ENCODE measurements at regions not wholly inside any gene's neighbourhood (a gene's known extent, or its start where the extent isn't known, plus 50 kb on each side); places are given as distances from the start of the nearest gene placed in this dataset.

DNA sequence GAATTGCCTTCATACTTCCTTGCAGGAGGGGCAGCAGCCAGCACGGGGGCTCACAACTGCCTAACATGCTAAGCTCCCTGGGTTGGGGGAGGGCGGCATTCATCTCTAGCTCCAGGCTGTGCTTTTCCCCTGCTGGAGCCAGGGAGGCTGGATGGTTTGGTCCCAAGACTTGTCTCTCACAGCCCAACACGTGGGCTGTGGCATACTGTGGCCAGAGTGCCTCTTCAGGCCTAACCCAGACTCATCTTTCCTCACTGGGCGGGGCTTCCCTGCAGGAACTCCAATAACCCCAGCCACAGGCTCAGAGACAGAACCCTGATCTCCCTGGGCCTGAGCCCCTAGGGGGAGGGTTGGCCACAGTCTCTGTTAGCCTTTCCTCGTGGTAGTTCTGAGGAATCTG is 121.9 kb upstream of the PLET1 start:
- Histone ChIP-seq H3K4me2 (ENCODE audit: low read depth, low read length) (no peak overlapping the region), H3K56ac (ENCODE audit: extremely low read depth, insufficient read depth, low read length) (no peak overlapping the region), H3K4me1 (ENCODE audit: control insufficient read depth, insufficient read depth, low read length) (no peaks in the 10 kb centered on the region), H2BK20ac (ENCODE audit: low read depth, low read length) (no peak overlapping the region), H3K9me1 (ENCODE audit: insufficient read depth, low read length) (no peaks in the 10 kb centered on the region), H3K23ac (ENCODE audit: low read depth, low read length) (no peak overlapping the region), H3K36me3 (ENCODE audit: control insufficient read depth, insufficient read depth, low read length) (no peaks in the 10 kb centered on the region), H3K14ac (replicated peaks; ENCODE audit: low read depth, low read length) (no peak overlapping the region), H3K9me3 (ENCODE audit: control insufficient read depth, insufficient read depth, low read length) (no peaks in the 10 kb centered on the region), H4K5ac (ENCODE audit: low read depth, low read length) (no peak overlapping the region), H4K20me1 (ENCODE audit: insufficient read depth, low read length) (no peaks in the 10 kb centered on the region), H2BK120ac (ENCODE audit: low read depth, low read length) (no peak overlapping the region), H2BK5ac (ENCODE audit: low read depth, low read length, poor library complexity, severe bottlenecking) (no peak overlapping the region), H3K9ac (ENCODE audit: low read depth, low read length) (no peak overlapping the region), H4K91ac (ENCODE audit: insufficient read depth, low read depth, low read length) (no peak overlapping the region), H4K8ac (ENCODE audit: low read depth in 2 of 2, low read length in 2 of 2) (no peak overlapping the region), H2AFZ (replicated peaks; ENCODE audit: low read length, poor library complexity) (no peak overlapping the region), H2BK15ac (ENCODE audit: low read depth, low read length) (no peak overlapping the region), H2AK5ac (ENCODE audit: low read depth, low read length) (no peak overlapping the region), H3K27ac (ENCODE audit: insufficient read depth, low read length) (no peak overlapping the region), H3K18ac (ENCODE audit: low read depth, low read length) (no peak overlapping the region), H3K27me3 (ENCODE audit: control insufficient read depth, insufficient read depth, low read length) (no peaks in the 10 kb centered on the region; the same call in 1 of the 2 replicates), H3K79me1 (ENCODE audit: low read depth in 1 of 2, low read length in 2 of 2) (no peaks in the 10 kb centered on the region), H3K4me3 (ENCODE audit: insufficient read depth, low read depth, low read length) (no peak overlapping the region), H2AK9ac (replicated peaks; ENCODE audit: low read depth, low read length, poor library complexity) (no peak overlapping the region), H3K4ac (ENCODE audit: low read depth, low read length) (no peak overlapping the region)
- POLR2A ChIA-PET (ENCODE audit: unreplicated experiment) = no interaction called here
- WGBS, 2 experiments (ENCODE audit: extremely low coverage in 2 of 2, insufficient read length in 1 of 2) = 100% methylated on average over 1 of the region's 5 CpGs; no CpG with 5 or more reads in 1 of the 2 experiments
- BruUV-seq (replicated peaks) = no TSS peak
- in situ Hi-C loops (cut with MboI; ENCODE audit: low sequenced_read_pairs) = no loop called here
- dilution Hi-C loops (cut with HindIII; ENCODE audit: low sequenced_read_pairs, unreplicated experiment) = no loop called here
- DNase-seq = no peak
- intact Hi-C loops (cut with micrococcal nuclease) = no loop called here
- no peak for ATAC-seq (ENCODE audit: low read depth)
- CTCF ChIA-PET = no interaction called here
- no peak for TF ChIP-seq NFE2L2 (IDR thresholded peaks at IDR 0.05; ENCODE audit: low read depth, low read length)
- TF ChIP-seq, protein P1, sequence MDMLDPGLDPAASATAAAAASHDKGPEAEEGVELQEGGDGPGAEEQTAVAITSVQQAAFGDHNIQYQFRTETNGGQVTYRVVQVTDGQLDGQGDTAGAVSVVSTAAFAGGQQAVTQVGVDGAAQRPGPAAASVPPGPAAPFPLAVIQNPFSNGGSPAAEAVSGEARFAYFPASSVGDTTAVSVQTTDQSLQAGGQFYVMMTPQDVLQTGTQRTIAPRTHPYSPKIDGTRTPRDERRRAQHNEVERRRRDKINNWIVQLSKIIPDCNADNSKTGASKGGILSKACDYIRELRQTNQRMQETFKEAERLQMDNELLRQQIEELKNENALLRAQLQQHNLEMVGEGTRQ (IDR thresholded peaks at IDR 0.05; ENCODE audit: low read depth, low read length) = no peak
- TF ChIP-seq MXI1 (IDR thresholded peaks at IDR 0.05; ENCODE audit: borderline replicate concordance, low read depth, low read length) = no peak
- TF ChIP-seq MAZ (IDR thresholded peaks at IDR 0.05; ENCODE audit: borderline replicate concordance, low read depth, low read length) = no peak
